ENCODE measurements at regions not wholly inside any gene's neighbourhood (a gene's known extent, or its start where the extent isn't known, plus 50 kb on each side); places are given as distances from the start of the nearest gene placed in this dataset.
"Not testable (repeated sequence)": the region's sequence is repeated elsewhere in the genome, so short reads cannot be mapped to it uniquely, and the experiment has no call there.

DNA sequence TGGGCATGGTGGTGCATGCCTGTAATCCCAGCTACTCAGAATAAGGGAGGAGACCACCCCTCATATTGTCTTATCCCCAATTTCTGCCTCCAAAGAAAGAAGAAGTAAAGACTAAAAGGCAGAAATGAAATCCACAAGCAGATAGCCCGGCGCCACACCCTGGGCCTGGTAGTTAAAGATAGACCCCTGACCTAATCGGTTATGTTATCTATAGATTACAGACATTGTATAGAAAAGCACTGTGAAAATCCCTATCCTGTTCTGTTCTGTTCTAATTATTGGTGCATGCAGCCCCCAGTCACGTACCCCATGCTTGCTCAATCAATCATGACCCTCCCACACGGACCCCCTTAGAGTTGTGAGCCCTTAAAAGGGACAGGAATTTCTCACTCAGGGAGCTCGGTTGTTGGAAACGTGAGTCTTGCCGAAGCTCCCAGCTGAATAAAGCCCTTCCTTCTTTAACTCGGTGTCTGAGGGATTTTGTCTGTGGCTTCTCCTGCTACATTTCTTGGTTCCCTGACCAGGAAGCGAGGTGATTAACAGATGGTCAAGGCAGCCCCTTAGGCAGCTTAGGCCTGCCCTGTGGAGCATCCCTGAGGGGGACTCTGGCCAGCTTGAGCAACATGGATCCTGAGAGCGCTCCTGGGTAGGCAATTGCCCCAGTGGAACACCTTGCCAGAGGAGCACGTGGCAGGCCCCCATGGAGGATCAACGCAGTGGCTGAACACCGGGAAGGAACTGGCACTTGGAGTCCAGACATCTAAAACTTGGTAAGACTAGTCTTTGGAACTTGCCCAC is 188.7 kb upstream of the NDUFV2 start:
- TF ChIP-seq, protein P1, sequence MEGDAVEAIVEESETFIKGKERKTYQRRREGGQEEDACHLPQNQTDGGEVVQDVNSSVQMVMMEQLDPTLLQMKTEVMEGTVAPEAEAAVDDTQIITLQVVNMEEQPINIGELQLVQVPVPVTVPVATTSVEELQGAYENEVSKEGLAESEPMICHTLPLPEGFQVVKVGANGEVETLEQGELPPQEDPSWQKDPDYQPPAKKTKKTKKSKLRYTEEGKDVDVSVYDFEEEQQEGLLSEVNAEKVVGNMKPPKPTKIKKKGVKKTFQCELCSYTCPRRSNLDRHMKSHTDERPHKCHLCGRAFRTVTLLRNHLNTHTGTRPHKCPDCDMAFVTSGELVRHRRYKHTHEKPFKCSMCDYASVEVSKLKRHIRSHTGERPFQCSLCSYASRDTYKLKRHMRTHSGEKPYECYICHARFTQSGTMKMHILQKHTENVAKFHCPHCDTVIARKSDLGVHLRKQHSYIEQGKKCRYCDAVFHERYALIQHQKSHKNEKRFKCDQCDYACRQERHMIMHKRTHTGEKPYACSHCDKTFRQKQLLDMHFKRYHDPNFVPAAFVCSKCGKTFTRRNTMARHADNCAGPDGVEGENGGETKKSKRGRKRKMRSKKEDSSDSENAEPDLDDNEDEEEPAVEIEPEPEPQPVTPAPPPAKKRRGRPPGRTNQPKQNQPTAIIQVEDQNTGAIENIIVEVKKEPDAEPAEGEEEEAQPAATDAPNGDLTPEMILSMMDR (IDR thresholded peaks at IDR 0.05): not testable (repeated sequence)
- not testable (repeated sequence) for TF ChIP-seq POLR2A, POLR2AphosphoS5 (IDR thresholded peaks at IDR 0.05)
